HG02678 (cell line): ENCODE measurements at regions not wholly inside any gene's neighbourhood (a gene's known extent, or its start where the extent isn't known, plus 50 kb on each side); places are given as distances from the start of the nearest gene placed in this dataset.

Source experiments
- ATAC-seq: cut with Tn5 transposase; IDR thresholded peaks from one replicate; pipeline ENCODE4 v1.9.1; 2021; ENCODE audit warnings: mild to moderate bottlenecking, moderate library complexity; ENCODE audit not compliant: unreplicated experiment

- no peak for ATAC-seq
Observed at GRCh38 chr1:218852527-218852926, 321.2 kb upstream of the LYPLAL1 start.

- no peak for ATAC-seq
Observed at GRCh38 chr1:218863987-218864386, 309.7 kb upstream of the LYPLAL1 start.

- no peak for ATAC-seq
Observed at GRCh38 chr1:218865591-218865990, 308.1 kb upstream of the LYPLAL1 start.

GRCh38 chr1:218866507-218866906, 307.2 kb upstream of the LYPLAL1 start:
- ATAC-seq = no peak

GRCh38 chr1:218867066-218867465, 306.6 kb upstream of the LYPLAL1 start:
- no peak for ATAC-seq

GRCh38 chr1:218867941-218868626, 305.6 kb upstream of the LYPLAL1 start:
- ATAC-seq = no peak

GRCh38 chr1:218869276-218869675, 304.4 kb upstream of the LYPLAL1 start:
- no peak for ATAC-seq

GRCh38 chr1:218872026-218872425, 301.7 kb upstream of the LYPLAL1 start:
- no peak for ATAC-seq

- ATAC-seq = no peak
Observed at GRCh38 chr1:218872928-218873327, 300.8 kb upstream of the LYPLAL1 start.

- ATAC-seq = no peak
Observed at GRCh38 chr1:218874313-218874712, 299.4 kb upstream of the LYPLAL1 start.

GRCh38 chr1:218874801-218875400, 298.8 kb upstream of the LYPLAL1 start:
- no peak for ATAC-seq

- ATAC-seq = no peak
Observed at GRCh38 chr1:218878369-218878768, 295.3 kb upstream of the LYPLAL1 start.

GRCh38 chr1:218880484-218881060, 293.1 kb upstream of the LYPLAL1 start:
- ATAC-seq = no peak

GRCh38 chr1:218882454-218882853, 291.2 kb upstream of the LYPLAL1 start:
- ATAC-seq = no peak

- no peak for ATAC-seq
Observed at GRCh38 chr1:218886101-218886871, 287.4 kb upstream of the LYPLAL1 start.

GRCh38 chr1:218887141-218887925, 286.3 kb upstream of the LYPLAL1 start:
- ATAC-seq = no peak

GRCh38 chr1:218890451-218890850, 283.2 kb upstream of the LYPLAL1 start:
- no peak for ATAC-seq

GRCh38 chr1:218891577-218891976, 282.1 kb upstream of the LYPLAL1 start:
- ATAC-seq = no peak

GRCh38 chr1:218895064-218895587, 278.6 kb upstream of the LYPLAL1 start:
- ATAC-seq = no peak

GRCh38 chr1:218896202-218896601, 277.5 kb upstream of the LYPLAL1 start:
- ATAC-seq = no peak

GRCh38 chr1:218898921-218899320, 274.8 kb upstream of the LYPLAL1 start:
- ATAC-seq = no peak
